ENCODE measurements at regions not wholly inside any gene's neighbourhood (a gene's known extent, or its start where the extent isn't known, plus 50 kb on each side); places are given as distances from the start of the nearest gene placed in this dataset.
A peak's percentile ranks its signal among the peaks of the same experiment; 100 is the strongest.
"Not testable (repeated sequence)": the region's sequence is repeated elsewhere in the genome, so short reads cannot be mapped to it uniquely, and the experiment has no call there.

DNA sequence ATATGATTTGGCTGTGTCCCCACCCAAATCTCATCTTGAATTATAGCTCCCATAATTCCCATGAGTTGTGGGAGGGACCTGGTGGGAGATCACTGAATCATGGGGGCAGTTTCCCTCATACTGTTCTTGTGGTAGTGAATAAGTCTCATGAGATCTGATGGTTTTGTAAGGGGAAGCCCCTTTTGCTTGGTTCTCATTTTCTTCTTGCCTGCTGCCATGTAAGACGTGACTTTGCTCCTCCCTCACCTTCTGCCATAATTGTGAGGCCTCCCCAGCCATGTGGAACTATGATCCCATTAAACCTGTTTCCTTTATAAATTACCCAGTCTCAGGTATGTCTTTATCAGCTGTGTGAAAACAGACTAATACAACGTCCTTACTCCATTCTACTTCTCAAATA is 108.5 kb upstream of the SCAF8 start:
- intact Hi-C loops (cut with DNase I) = not testable (repeated sequence)

DNA sequence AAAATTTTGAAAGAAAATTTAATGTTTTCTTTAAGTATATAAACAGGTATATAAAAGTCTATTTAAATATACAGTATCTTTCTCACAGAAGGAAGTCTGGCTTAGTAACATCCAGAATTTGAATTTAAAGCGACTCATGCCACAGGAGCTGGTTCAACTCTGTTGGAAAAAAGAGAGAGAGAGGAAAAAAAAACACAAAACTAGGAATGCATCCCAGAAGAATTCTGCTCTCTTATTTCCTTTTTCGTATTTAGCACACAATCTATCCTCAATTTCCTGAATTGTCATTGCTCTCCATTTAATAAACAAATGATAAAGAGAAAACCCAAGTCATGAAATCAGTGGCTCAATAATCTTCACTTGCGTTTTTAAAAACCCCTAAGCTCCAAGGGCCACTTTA is 107.5 kb upstream of the SCAF8 start:
- DNase-seq = no peak
- intact Hi-C loops (cut with DNase I) = no loop called here

More for the DNA sequence above, 108.5 kb upstream of the SCAF8 start:
- DNase-seq = not testable (repeated sequence)

DNA sequence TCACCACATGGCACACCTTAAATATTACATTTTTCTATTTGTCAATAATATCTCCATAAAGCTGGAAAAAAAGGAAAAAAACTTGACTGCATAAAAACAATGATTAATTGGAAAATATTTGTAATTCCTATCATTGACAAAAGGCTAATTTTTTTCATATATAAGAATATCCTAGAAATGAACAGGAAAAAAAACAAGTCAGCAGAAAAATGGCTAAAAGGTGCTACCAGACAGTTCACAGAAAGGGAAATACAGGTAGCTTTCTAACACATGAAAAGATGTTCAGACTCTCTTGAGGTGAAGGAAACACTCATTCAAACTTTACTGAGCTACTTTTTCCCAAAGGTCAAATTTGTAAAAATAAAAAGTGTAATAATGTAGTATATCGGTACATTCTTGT is 104.1 kb upstream of the SCAF8 start:
- no peak for DNase-seq
- intact Hi-C loops (cut with DNase I) = no loop called here

DNA sequence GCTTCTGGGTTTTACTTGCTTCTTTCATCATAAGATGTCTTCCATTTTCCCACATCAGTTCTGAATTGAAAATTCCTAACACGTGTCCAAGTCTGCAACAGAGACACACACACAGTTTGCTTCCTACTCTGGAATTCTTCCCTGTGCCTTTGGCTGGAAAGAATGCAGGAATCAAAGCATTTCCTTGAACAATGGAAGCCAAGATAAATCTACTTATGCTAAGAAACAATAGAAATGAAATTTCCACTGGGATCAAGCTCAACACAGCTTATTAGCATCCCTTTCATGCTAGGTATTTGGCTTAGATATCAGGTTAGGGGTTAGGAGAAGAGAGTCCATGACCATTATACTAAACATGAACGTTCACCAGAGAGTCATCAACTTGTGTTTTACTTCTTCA is 101.1 kb upstream of the SCAF8 start:
- DNase-seq = no peak
- intact Hi-C loops (cut with DNase I) = no loop called here

DNA sequence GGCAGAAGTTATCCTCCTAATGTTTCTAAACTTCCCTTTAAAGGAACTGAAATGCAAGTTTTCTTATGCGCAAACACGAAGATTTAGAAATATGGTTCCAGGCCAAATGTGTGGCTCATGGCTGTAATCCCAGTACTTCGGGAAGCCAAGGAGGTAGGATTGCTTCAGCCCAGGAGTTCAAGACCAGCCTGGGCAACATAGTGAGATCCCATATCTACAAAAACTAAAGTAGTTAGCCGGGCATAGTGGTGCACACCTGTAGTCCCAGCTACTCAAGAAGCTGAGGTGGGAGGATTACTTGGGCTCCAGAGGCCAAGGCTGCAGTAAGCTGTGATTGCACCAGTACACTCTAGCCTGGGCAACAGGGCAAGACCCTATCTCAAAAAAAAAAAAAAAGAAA is 95.8 kb upstream of the SCAF8 start:
- no peak for DNase-seq
- intact Hi-C loops (cut with DNase I) = no loop called here

DNA sequence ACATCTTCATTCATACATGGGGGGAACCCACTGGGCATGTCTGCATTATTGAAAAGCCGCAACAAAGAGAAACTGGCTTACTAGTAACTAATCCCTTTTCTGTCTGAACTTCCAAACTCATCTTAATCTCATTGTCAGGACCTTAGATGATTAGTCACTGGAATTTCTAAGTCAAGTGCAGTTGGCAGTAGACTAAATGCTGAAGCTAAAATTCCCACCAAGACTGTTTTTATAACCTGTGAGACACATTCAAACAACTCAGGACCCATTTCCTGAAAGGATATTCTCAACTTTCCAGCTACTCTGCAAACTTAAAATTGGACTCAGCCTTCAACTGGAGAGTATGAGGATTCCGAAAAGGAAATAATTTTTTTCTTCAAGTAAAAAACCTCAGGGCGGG is 94.8 kb upstream of the SCAF8 start:
- intact Hi-C loops (cut with DNase I) = no loop called here
- no peak for DNase-seq

DNA sequence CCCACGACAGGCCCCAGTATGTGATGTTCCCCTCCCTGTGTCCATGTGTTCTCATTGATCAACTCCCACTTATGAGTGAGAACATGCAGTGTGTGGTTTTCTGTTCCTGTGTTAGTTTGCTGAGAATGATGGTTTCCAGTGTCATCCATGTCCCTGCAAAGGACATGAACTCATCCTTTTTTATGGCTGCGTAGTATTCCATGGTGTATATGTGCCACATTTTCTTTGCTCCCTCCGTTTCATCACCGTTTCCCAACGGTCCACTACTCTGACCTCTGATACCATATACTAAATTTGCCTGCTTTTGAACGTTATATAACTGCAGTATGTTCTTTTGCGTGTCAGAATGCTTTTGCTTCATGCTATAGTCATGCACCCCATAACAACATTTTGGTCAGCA is 94.0 kb upstream of the SCAF8 start:
- intact Hi-C loops (cut with DNase I); DNase-seq: not testable (repeated sequence)

DNA sequence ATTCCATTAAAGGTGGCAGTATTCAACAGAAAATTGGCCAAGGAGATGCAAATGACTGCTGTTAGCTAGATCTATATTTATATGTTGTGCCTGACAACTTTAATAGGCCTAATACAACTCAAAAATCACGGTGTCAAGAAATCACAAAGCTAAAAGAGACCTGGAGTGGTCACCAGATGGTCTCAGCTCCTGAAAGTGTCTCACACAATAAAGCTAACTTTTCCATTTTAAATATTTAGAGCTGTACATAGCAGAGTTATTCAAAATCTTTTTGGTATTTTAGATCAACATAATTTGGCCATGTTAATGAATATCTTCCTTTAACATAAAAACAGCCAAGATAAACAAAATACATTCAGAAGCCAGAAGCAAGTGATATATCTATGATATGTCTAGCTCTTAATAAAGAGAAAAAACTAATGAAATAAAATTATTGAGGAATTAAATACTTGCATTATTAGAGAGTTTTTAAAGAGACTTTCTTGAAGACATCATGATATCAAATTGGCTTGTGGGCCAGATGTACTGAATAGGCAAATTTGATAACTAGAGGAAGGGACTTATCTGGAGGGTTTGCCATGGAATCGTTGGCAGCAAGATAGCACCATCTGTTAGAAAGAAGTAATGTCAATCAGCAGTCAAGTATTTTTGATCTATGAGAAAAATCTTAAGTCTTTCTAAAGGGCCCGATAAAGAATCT is 84.9 kb upstream of the SCAF8 start:
- intact Hi-C loops (cut with DNase I) = no loop called here
- no peak for DNase-seq

DNA sequence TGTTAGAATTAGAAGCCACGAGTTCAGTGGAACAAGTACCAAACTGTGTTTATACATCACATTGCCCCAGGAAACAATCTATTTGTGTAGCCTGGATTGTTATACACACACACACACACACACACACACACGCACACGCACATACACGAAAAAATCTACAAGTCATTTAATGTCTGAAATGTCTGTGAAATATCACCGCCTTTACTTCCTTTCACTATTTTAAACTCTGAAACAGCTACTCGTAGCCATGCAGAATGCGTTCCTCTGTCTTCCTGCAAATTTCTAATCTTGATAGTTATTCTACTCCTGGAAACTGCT is 84.4 kb upstream of the SCAF8 start:
- no peak for DNase-seq
- intact Hi-C loops (cut with DNase I) = no loop called here

DNA sequence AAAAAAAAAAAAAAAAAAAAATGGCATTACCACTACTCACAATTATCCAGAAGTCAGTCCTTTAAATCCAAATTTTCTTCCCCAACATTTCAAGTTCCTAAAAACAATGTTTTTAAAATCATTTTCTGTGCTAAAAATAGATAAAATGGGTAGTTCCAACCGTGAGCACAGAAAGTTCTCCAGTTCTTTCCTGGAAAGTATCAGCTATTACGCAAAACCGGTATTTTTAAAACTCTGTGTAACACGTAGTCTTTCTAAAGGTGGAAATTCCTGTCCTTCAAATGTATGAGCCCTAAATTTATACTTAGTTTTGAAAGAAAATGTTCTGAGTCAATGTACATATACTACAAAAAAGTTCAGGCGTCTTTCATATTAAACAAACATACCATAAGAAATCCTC is 83.5 kb upstream of the SCAF8 start:
- DNase-seq = no peak
- intact Hi-C loops (cut with DNase I) = no loop called here

DNA sequence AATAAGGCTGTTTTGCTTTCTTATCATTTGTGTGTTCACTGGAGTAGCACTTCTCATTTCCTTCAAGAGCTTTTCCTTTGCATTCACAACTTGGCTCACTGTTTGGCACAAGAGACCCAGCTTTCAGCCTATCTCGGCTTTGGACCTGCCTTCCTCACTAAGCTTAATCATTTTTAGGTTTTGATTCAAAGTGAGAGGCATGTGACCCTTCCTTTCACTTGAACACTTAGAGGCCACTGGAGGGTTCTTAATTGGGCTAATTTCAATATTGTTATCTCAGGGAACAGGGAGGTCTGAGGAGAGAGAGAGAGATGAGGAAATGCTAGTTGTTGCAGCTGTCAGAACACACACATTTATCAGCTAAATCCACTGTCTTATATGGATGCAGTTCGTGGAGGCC is 82.9 kb upstream of the SCAF8 start:
- no peak for DNase-seq
- intact Hi-C loops (cut with DNase I) = no loop called here

DNA sequence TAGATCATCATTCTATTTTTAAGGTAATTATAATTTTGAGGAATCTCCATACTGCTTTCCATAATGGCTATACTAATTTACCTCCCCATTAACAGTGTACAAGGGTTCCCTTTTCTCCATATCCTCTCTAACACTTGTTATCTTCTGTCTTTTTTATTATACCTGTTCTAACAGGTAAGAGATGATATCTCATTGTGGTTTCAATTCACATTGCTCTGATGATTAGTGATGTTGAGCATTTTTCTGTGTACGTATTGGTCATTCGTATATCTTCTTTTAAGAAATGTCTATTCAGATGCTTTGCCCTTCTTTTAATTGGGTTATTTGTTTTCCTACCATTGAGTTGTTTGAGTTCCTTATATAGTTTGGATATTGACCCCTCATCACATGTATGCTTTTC is 81.6 kb upstream of the SCAF8 start:
- no peak for DNase-seq
- intact Hi-C loops (cut with DNase I) = no loop called here

DNA sequence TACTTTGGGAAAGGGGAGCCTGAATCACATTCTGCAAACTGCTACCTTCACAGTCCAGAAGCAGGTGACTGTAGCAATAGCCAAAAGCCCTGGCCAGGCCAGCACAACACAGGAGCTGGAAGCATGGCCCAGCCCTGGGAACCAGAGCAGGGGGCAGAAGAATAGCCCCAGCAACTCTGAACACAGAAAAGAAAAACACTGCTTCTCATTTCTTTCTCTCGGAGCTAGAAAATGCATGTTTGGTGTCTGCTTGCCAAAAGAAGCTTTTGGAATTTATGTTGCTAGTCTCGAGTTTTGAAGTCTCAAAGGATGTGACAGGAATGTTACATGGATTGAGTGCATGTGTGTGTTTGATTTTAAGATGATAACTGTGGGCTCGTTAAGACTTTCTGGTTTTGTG is 79.8 kb upstream of the SCAF8 start:
- no peak for DNase-seq
- intact Hi-C loops (cut with DNase I) = no loop called here

DNA sequence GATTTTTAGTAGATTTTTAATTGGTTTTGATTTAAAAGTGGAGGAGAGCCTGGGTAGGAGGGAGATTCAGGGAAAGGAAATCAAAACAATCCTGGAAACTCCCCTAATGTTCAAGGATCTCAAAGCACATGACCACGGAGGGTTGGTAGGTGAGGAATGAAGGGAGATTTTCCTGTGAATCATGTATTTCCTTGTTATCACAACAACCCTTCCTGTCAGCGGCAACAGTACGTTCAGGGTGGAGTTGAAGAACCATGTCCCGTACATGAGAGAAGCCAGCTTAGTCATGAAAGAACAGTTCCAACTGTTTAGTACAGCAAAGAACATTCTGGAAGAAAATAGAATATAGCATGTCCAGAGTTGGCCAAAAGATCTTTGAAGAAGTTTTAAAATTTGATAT is 79.4 kb upstream of the SCAF8 start:
- DNase-seq = no peak
- intact Hi-C loops (cut with DNase I) = no loop called here

DNA sequence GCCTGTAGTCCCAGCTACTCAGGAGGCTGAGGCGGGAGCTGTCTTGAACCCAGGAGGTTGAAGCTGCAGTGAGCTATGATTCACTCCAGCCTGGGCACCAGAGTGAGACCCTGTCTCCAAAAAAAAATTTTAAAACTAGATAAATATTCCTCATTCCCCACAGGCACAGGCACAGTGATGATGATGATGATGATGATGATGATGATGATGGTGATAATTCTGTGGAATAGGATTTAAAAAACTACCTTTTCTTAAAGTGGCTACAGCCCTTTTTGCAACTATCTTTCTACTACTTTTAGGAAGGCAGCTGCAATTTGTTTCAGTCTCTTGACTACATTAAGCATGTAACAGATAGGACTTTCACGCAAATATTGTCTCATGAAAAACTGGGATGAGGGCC is 76.6 kb upstream of the SCAF8 start:
- DNase-seq = no peak

DNA sequence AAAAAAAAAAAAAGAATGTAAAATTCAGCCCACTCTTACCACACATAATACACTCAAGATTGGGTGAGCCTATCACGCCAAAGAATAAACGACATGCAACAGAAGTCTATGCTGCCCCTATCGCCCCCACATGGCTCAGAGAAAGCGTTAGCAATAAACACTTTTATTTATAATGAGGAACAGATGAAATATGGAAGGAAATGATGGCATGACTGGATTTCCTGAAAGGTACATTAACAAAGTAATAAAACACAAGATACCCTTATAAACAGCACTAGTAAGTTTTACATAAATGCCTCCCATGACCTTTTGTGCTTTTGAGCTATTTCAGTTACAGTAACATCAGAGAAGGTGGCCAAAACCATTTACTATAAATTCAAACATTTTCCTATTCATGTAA is 71.4 kb upstream of the SCAF8 start:
- DNase-seq = no peak
- intact Hi-C loops (cut with DNase I) = no loop called here

More for the DNA sequence above, 76.6 kb upstream of the SCAF8 start:
- intact Hi-C loops (cut with DNase I) = no loop called here

DNA sequence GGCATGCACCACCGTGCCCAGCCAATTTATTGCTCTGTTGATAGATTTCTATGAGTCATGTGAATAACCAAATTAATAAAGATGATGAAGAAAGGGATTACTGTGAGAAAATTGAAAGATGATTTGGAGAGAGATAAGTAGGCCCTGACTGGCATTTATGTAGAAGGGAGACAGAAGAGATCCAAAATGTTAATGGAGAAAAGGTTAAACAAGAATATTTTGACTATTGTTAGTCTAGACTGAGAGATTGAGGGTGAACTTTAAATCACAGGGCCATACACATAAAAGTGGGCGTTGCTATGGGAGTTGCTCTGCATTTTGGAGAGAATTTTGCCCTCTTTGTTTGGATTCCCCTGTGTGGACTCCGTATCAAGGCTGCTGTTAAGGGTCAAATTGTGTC is 68.9 kb upstream of the SCAF8 start:
- intact Hi-C loops (cut with DNase I) = no loop called here
- no peak for DNase-seq

DNA sequence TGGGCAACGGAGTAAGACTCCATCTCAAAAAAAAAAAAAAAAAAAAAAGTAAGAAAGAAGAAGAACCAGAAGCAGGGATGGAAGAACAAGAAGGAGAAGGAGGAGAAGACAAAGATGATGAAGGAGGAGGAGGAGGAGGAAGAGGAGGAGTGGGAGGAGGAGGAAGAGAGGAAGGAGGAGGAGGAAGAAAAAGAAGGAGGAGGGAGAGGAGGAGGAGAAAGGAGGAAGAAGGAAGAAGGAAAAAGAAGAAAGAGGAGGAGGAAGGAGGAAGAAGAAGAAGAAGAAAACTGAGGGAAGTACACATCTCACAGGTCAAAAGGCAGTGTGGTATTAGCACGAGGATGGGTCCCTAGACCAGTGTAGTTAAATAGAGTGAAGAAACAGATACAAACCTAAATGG is 65.1 kb upstream of the SCAF8 start:
- intact Hi-C loops (cut with DNase I) = no loop called here
- DNase-seq = no peak

DNA sequence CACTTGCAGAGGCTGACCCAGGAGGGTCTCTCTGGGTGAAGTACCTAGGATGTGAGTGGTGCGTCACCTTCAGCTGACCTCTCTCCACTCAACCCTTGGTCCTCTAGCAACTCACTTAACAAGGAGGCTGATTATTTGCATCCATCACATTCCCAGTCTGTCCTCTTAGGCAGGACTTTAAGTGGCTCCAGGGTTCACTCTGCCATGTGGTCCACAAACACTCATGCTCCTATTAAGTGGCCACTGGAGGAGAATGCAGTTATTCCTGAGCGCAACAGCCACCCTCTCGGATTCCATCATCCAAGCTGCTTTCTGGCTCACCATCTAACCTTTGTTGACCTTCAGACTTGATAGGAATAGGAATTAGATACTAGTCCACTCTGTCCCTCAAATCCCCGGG is 61.1 kb upstream of the SCAF8 start:
- intact Hi-C loops (cut with DNase I) = loop anchor here (10.0 kb wide), 1 partner anchor 167 kb away; no protein-coding TSS in a partner anchor
- no peak for DNase-seq

DNA sequence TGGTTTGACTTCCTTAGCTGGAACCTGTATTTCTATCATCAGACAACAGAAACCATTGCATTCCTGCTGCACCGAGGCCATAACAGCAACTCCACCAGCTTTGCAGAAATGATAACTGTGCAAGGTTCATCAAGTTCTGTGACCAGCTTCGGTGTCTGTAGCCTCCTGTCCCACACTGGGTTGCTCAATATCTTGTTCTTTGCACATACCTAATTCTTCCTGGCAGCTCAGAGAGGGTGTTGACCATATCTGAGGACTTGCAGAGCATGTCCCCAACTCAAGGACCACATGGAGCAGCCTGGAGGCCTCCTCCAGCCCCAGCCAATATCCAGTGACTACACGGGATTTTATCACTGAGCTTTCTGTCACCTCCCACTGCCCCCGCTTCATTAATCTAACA is 59.3 kb upstream of the SCAF8 start:
- intact Hi-C loops (cut with DNase I) = loop anchor here (10.0 kb wide), 1 partner anchor 169 kb away; no protein-coding TSS in a partner anchor
- no peak for DNase-seq

DNA sequence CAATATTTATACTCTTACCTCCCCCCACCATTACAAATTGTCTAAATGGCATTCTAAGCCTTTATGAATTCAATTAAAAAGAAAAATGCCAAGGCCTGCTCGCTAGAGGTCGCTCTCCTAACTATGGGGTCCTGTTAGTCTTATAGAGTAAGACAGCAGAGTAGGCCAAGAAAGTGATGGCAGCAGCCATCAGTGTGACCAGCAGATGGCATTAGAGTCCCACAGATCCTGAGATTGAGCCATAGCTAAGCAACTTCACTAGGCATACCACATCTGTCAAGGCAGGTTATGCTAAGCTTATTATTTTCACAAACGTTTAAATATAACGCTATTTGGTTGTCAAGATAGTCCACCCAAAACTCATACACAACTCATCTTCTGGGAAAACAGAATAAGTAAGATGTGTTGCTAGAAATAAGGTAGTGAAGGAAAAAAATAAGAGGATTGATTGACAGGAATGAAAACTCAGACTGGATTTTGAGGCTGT is 57.6 kb upstream of the SCAF8 start:
- DNase-seq = peak; percentile 69 to 98 (median 88)
- intact Hi-C loops (cut with DNase I) = loop anchor here (1.0 to 10.0 kb wide), 4 partner anchors 57 to 497 kb away; partner anchors contain the start of gene SCAF8

DNA sequence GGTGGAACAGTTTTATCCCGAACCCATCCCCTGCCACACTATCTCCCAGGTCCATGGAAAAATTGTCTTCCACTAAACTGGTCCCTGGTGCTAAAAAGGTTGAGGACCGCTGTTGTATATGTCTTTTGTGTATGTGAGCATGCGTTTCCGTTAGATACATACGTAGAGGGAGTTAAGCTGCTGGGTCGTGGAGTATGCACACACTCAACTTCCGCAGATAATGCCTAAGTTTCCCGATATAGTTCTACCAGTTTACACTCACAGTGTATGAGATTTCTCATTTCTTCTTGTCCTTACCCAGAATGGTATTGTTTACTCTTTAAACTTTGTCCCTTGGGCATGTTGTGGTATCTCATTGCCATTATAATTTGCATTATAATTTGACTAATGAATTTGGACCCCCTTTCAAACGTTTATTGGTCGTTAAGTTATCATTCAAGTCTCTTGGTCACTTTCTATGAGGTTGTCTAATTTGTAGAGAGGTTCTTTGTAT is 50.5 kb upstream of the SCAF8 start:
- DNase-seq = no peak
- intact Hi-C loops (cut with DNase I) = no loop called here

Measured in posterior cingulate gyrus (tissue), 11 donors.